Fibroblast of pulmonary artery (primary cell): ENCODE measurements at regions not wholly inside any gene's neighbourhood (a gene's known extent, or its start where the extent isn't known, plus 50 kb on each side); places are given as distances from the start of the nearest gene placed in this dataset.
A peak's percentile ranks its signal among the peaks of the same experiment; 100 is the strongest.
"Not testable (repeated sequence)": the region's sequence is repeated elsewhere in the genome, so short reads cannot be mapped to it uniquely, and the experiment has no call there.

Source experiments
- DNase-seq: peaks from one replicate; pipeline ENCODE4 v3.0.0-alpha.2; 2010; ENCODE audit warnings: low read depth
- H3K4me3 ChIP-seq: replicated peaks from 2 replicates; pipeline ENCODE4 v1.5.1; 2011; ENCODE audit warnings: low read depth, mild to moderate bottlenecking, control low read depth, low read length, moderate library complexity
- TF ChIP-seq, protein P1 (sequence below): IDR thresholded peaks from 2 replicates; pipeline ENCODE4 v1.5.1; 2011; ENCODE audit warnings: mild to moderate bottlenecking, control low read depth, low read length, inconsistent platforms; ENCODE audit errors: missing control alignments

DNA sequence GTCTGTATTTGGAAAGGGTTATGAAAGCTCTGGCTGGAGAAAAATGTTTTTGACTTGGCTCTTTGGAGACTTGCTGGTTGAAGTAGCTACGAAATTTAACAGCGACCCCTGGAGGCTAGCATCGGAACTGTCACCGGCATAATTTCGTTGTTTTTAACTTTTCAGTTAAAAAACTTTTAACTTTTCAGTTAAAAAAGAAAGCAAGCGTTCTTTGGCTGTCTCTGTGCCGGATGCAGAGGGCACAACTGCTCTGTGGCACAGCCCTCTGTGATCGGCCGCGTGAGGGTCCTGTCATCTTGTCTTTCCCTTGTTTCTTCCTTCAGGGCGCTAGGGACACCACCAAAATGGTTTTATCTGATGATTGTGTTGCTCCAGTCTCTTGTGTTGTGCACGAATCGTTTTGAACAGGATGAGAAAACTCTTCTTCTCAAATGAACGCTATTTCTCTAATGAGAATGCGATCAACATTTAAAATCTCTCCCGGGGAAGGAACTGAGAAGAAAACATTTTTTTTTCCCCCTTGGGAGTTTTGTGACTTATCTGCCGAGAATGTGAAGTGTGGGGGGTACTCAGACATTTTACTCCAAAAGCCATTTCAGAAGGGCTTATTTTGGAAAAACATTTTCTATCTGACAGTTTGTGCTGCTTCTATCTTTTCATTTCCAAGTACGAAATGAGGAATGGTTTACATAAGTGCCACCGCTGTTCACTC lies 57.1 kb downstream of the ADCYAP1 start:
- H3K4me3 ChIP-seq: peak overlapping the region; percentile 61

DNA sequence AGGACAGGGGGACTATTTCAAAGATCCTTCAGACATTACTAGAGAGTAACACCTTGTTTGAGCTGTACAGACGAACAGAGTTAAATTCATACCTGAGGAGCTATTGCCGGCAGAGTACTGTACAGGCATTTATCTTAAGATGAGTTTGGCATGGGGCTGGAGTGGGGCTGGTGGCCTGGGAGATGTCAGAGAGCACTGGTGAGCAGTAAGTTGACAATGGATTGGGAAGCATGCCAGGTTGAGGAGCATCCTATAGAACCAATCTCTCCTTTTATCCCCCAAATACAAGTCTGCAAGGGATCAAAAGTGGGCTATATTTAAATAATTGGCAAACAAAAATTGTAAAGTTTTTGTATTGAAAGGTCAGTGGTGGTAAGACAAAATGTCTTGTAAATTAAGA lies 58.6 kb downstream of the ADCYAP1 start:
- H3K4me3 ChIP-seq: no peak overlapping the region
- no peak for DNase-seq
- TF ChIP-seq, protein P1, sequence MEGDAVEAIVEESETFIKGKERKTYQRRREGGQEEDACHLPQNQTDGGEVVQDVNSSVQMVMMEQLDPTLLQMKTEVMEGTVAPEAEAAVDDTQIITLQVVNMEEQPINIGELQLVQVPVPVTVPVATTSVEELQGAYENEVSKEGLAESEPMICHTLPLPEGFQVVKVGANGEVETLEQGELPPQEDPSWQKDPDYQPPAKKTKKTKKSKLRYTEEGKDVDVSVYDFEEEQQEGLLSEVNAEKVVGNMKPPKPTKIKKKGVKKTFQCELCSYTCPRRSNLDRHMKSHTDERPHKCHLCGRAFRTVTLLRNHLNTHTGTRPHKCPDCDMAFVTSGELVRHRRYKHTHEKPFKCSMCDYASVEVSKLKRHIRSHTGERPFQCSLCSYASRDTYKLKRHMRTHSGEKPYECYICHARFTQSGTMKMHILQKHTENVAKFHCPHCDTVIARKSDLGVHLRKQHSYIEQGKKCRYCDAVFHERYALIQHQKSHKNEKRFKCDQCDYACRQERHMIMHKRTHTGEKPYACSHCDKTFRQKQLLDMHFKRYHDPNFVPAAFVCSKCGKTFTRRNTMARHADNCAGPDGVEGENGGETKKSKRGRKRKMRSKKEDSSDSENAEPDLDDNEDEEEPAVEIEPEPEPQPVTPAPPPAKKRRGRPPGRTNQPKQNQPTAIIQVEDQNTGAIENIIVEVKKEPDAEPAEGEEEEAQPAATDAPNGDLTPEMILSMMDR: no peak

More for the DNA sequence above, 57.1 kb downstream of the ADCYAP1 start:
- TF ChIP-seq, protein P1: peak; percentile 91
- DNase-seq: peak; percentile 74

DNA sequence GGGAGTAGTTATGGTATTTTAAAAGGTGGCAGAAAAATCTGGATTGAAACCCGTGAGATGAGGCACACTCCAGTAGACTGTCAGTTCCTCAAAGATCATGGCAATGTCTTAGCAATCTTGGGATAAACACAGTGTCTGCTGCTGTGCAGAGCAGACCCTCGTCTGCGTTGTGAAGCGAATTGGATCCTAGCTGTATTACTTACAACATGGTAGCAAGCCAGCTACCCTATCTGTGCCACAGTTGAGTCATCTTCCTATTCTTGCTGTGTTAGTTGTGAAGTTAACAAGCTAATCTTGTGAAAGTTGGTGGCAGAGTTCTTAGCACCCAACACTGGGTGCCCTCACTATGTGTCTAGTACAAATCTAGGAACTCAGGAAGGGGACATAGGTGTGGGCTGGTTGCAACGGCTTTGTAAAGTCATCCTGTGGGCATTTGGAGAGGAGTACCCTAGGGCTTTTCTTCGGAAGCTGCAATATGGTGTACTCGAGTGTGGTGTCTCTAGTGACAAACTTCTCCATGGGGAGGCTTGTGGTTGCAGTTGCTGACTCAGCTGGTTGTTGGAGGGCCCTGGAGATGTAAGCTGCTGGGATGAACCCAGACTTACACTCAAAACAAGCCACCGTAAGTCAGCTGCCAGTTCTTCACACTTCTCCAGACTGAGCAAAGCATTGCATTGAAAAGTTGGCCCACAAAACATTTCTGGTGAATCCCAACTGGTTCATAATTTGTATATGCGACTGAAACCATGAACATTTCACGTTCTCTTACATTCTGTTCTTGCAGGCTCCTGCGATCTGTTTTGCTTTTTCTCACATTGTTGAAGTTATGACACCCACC lies 61.5 kb downstream of the ADCYAP1 start:
- no peak for DNase-seq
- TF ChIP-seq, protein P1: no peak
- H3K4me3 ChIP-seq: no peak overlapping the region

DNA sequence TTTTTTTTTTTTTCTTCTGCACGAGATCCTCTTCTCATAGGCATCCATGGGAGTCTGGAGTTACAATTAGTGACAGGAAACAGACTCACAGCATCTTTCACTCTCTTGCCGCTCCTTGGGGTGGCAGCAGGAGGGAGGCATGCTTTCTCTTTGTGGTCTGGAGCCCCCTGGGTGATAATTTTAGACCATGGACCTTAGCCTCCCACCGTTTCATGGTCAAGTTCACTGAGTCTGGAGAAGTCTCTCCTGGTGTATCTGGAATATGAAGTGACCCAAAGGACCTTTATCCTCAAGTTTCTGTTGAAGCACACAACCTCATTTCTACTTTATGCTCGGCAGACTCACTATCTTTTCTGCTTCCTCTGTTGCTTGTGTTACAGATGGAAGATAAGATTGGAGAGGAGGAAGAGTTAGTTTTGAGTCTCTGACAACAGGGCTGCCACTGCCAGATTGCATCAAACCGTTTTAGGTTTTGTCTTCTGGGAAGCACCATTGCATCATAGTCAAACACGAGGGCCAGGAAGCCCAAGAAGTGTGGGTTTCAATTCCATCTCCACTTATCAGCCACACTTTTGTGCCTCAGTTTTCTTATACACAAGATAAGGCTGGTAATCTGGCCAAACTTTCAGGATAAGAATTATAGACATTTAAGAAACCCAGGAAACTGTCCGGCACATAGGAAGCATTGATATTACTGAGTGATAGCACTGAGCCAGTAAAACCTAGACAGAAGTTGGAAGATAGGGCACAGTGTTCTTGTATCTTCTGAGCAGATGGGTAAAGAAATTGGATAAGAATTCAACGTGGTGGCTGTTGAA lies 62.3 kb downstream of the ADCYAP1 start:
- TF ChIP-seq, protein P1: no peak
- no peak overlapping the region for H3K4me3 ChIP-seq
- DNase-seq: no peak

DNA sequence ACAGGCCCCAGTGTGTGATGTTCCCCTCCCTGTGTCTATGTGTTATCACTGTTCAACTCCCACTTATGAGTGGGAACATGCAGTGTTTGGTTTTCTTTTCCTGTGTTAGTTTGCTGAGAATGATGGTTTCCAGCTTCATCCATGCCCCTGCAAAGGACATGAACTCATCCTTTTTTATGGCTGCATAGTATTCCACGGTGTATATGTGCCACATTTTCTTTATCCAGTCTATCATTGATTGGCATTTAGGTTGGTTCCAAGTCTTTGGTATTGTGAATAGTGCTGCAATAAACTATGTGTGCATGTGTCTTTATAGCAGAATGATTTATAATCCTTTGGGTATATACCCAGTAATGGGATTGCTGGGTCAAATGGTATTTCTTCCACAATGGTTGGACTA lies 64.2 kb downstream of the ADCYAP1 start:
- not testable (repeated sequence) for H3K4me3 ChIP-seq, DNase-seq

DNA sequence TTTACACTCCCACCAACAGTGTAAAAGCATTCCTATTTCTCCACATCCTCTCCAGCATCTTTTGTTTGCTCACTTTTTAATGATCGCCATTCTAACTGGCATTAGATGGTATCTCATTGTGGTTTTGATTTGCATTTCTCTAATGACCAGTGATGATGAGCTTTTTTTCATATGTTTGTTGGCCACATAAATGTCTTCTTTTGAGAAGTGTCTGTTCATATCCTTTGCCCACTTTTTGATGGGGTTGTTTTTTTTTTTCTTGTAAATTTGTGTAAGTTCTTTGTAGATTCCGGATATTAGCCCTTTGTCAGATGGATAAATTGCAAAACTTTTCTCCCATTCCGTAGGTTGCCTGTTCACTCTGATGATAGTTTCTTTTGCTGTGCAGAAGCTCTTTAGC lies 64.6 kb downstream of the ADCYAP1 start:
- not testable (repeated sequence) for H3K4me3 ChIP-seq, DNase-seq

DNA sequence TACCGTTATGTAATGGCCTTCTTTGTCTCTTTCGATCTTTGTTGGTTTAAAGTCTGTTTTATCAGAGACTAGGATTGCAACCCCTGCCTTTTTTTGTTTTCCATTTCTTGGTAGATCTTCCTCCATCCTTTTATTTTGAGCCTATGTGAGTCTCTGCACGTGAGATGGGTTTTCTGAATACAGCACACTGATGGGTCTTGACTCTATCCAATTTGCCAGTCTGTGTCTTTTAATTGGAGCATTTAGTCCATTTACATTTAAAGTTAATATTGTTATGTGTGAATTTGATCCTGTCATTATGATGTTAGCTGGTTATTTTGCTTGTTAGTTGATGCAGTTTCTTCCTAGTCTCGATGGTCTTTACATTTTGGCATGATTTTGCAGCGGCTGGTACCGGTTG lies 69.9 kb downstream of the ADCYAP1 start:
- not testable (repeated sequence) for DNase-seq, H3K4me3 ChIP-seq

DNA sequence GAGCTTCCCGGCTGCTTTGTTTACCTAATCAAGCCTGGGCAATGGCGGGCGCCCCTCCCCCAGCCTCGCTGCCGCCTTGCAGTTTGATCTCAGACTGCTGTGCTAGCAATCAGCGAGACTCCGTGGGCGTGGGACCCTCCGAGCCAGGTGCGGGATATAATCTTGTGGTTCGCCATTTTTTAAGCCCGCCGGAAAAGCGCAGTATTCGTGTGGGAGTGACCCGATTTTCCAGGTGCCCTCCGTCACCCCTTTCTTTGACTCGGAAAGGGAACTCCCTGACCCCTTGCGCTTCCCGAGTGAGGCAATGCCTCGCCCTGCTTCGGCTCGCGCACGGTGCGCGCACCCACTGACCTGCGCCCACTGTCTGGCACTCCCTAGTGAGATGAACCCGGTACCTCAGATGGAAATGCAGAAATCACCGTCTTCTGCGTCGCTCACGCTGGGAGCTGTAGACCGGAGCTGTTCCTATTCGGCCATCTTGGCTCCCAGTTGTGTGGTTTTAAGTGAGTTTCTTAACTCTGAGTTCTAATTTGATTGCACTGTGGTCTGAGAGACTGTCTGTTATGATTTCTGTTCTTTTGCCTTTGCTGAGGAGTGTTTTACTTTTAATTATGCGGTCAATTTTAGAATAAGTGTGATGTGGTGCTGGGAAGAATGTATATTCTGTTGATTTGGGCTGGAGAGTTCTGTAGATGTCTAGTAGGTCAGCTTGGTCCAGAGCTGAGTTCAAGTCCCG lies 71.9 kb downstream of the ADCYAP1 start:
- H3K4me3 ChIP-seq, DNase-seq: not testable (repeated sequence)

DNA sequence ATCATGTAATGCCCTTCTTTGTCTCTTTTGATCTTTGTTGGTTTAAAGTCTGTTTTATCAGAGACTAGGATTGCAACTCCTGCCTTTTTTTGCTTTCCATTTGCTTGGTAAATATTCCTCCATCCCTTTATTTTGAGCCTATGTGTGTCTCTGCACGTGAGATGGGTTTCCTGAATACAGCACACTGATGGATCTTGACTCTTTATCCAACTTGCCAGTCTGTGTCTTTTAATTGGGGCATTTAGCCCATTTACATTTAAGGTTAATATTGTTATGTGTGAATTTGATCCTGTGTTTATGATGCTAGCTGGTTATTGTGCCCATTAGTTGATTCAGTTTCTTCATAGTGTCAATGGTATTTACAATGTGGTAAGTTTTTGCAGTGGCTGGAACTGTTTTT lies 72.7 kb downstream of the ADCYAP1 start:
- DNase-seq, H3K4me3 ChIP-seq: not testable (repeated sequence)

DNA sequence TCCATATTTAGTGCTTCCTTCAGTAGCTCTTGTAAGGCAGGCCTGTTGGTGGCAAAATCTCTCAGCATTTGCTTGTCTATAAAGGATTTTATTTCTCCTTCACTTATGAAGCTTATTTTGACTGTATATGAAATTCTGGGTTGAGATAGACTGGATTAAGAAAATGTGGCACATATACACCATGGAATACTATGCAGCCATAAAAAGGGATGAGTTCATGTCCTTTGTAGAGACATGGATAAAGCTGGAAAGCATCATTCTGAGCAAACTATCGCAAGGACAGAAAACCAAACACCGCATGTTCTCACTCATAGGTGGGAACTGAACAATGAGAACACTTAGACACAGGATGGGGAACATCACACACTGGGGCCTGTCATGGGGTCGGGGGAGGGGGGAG lies 73.1 kb downstream of the ADCYAP1 start:
- not testable (repeated sequence) for H3K4me3 ChIP-seq, DNase-seq
